ELF-1 (cell line): ENCODE measurements at regions not wholly inside any gene's neighbourhood (a gene's known extent, or its start where the extent isn't known, plus 50 kb on each side); places are given as distances from the start of the nearest gene placed in this dataset.

Source experiments
- DNase-seq: peaks from one replicate; pipeline ENCODE4 v3.0.0-alpha.2; 2016; ENCODE audit warnings: low read depth, low spot score

DNA sequence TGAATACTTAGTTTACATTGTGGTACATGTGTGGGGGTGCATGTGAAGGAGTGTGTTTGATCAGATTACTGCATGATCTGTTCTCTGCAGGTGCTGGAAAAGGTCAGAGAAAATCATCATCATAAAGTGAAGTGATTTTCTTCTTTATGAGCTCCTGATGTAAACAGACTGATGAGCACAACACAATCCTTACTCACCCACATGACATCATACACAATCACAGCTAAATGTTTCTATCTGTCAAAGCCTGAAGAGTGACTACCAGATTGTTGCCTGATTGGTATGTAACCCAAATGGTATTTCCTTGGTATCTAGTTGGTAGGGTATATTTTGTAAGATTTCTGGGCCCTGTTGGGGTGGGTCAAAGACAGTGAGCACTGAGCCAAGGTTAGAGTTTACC lies 270.8 kb downstream of the FOXG1 start:
- no peak for DNase-seq

DNA sequence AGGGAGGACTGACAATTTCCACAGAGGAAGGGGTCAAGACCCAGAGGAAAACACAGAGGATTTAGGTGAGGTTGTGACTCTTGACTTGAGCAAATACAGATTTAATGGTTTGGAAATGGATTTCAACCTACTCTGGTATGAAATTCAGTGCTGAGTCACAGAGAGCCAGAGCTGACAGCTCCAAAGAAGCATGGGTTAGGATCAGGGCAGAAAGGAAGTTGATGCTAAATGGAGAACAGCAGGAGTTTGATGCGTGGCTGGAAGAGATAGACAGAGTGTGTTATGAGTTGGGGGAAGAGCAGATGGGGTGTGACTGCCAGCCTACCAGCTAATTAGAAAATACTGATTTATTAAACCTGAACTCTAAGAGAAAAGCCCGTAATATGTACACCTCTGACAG lies 272.6 kb downstream of the FOXG1 start:
- no peak for DNase-seq

DNA sequence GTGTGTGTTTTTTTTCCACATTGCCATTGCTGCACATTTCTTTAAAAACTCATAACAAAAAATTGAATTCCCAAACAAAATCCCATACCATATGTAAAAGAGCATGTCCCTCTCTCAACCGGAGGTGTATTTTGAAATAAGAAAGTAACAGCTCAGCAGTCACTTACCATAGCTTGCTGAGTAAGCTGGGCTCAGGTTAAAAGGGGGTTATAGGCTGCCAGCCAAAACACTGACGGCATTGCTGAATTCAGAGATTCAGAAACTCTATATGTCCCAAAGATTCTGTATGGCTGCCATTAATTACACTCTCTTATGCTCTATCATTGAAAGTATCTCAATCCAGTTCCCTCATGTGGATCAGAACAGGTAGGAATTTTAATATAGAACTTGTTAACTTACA lies 276.0 kb downstream of the FOXG1 start:
- no peak for DNase-seq

DNA sequence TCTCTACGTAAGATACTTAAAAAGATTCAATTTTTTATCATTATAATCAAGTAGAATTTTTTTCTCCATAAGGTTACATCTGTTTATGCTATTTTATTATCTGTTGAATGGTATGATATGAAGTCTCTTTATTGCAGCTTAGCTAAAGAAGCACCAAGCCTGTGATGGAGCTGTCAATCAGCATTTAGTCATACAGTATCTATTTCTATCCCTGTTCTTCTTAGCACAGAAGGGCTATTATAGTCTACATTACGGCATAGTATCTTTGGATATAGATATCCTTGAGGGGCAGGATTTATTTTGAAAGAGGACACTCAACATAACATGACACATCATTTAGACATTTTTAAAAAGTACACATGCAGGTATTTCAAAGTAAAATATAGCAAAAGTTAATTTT lies 277.1 kb downstream of the FOXG1 start:
- no peak for DNase-seq

DNA sequence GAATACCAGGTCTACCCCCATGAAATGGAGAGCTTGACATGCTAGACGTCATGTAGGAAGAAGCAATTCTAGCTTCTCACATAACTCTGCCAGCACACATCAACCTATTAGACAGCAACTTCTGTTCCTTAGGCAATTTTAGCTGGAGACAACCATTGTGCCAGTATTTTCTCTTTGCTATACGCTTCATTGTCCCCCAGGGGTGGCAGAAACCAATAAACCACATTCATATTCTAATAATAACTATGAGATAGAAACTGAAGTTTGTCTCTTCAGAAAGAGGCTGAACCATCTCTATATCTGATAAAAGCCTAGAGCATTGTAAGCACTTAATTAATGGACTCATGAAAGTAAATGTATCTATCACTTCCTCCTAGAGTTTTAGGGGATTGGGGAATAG lies 278.6 kb downstream of the FOXG1 start:
- DNase-seq: no peak

DNA sequence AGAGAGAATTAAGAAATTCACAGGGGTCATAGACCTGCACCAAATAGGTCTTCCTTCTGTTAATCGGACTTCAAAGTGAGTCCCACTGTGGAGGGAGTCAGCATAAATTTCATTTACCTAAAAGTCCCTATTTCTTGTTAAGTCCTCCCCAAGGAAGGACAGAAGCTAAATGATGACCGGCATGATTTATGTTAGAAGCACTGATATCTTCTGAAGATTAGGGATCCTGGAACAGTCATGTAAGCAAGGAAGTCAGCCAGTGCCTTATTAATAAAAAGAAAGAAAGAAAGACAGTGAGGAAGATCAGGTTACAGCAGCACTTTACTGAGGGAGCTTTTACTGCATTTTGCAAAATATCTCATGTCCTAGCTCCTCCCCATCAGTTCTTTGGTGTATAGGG lies 287.5 kb downstream of the FOXG1 start:
- no peak for DNase-seq

DNA sequence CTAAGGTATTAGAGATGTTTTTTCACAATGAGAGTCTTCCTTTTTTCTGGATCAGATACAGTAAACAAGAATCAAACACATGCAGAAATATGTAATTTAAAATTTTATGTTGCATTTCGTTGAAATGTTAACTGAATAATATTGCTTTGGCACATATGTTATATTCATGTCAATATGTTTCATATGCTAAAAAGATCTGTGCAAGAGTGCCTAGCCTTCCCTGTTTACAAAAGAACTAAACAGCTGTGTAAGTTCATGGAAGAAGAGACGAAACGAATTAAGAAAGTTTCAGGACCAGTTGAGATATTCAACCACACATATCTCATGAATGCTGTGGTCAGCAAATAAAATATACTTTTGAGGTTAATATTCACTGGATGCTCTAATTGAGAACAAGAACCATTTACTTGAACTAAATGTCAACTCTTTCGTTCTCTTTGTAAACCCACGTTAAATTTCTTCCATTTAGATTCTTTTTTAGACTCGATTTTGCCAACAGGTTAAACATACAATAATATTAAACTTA lies 289.5 kb downstream of the FOXG1 start:
- DNase-seq: no peak

DNA sequence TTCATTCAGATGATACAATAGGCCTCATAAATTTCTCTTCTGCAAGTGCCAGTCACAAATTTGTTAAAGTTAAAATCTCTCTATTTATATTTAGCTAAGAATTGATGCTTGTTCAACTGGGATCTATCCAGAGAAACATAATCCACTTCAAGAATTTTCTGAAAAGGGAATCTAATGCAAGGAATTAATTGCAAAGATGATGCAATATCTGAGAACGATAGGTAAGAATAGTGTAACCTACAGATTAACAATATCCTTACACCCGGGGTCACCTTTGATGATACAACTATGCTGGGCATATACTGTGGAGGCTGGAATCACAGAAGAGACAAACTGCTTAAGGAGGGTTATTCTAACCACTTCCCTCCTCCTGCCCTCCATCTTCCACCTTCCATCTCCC lies 295.1 kb downstream of the FOXG1 start:
- no peak for DNase-seq

DNA sequence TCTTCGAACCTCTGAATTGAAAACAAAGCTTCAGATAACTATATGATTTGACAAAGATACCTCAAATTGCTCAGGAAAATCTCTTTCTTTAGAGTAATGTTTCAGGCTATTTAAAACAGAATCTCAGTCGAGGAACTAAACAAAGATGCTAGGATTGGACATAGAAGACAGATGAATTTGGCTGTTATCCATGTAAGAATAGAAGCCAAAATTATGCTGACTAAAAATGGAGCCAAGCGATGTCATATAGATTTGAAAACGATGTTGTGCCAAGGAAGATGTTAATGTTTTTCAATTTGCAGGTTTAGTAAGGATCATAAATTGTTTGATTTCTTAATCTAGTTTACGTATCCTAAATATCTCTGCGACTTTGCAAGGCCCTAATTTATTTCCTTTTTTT lies 295.9 kb downstream of the FOXG1 start:
- DNase-seq: no peak

DNA sequence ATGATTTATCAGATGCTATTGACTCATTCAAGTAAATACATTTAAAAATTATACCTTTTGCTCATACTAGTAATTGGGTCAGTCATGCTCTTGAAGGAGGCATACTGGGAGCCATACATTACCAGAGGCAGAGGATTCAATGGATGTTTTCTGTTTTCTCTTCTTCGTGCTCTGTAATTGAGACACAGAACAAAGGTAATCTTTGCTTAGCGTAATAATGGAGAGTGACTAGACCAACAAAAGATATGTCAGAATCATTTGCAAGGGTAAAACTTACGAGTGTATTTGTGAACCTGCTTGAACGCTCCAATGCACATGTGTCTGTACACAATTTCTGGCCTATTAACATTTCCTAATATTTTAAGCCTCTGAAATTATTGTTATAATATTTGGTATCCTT lies 296.4 kb downstream of the FOXG1 start:
- no peak for DNase-seq

DNA sequence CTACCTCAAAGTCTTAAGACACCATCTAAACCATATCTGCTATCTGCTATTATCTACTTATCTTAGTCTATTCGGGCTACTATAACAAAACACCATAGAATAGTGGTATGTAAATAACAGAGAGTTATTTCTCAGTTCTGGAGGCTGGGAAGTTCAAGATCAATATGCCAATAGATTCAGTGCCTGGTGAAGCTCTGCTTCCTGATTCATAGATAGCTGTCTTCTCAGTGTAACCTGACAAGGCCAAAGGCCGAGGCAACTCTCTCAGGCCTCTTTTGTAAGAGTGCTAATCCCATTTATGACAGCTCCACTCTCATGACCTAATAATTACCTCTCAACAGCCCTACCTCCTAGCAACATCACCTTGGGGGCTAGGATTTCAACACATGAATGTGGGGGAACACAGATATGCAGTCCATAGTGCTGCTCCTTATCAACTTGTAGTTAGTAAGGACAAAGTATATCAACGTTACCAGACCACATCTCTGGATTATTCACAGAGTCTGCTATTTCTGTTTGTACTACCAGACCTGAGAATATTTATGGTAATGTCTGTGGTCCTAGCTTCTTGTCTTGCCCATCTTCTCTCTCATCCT lies 297.8 kb downstream of the FOXG1 start:
- DNase-seq: no peak

DNA sequence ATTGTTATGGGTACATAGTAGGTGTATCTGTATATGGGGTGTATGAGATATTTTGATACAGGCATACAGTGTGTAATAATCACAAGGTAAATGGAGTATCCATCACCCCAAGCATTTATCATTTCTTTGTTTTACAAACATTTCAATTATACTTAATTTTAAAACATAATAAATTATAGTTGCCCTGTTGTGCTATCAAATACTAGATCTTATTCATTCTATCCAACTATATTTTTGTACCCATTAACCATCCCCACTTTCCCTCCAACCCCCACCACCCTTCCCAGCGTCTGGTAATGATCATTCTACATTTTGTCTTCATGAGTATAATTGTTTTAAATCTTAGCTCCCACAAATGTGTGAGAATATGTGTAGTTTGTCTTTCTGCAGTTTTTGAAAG lies 302.6 kb downstream of the FOXG1 start:
- no peak for DNase-seq

DNA sequence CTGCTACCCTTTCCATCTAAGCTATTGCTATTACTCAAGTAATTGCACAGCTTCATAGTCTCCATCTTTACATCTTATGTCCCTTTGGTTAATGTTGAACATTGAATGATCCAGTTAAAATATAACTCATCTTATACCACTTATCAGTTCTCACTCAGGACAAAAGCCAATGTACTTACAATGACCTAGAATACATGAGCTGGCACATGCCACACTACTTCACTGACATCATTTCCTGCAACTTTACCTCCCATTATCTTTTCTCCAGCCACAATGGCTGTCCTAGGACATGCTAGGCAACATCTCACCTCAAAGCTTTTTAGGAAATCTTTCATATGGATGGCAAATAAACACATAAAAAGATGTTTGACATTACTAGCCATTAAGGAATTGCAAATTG lies 309.2 kb downstream of the FOXG1 start:
- DNase-seq: no peak

DNA sequence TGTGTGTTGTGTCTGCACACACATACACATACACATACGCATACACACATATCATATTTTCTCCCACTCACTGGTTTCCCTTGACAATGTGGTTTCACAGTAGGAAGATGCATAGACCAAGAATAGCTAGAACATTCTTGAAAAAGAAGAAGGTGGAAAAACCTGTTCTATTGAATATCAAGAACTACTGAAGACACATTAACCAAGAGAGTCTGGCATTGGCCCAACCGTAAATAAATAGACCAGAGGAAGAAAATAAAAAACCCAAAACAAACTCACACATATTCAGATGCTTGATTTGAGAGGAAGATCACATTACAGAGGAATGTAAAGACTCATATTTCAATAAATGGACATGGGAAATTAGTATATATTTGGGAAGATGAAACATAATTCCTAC lies 311.3 kb downstream of the FOXG1 start:
- no peak for DNase-seq

DNA sequence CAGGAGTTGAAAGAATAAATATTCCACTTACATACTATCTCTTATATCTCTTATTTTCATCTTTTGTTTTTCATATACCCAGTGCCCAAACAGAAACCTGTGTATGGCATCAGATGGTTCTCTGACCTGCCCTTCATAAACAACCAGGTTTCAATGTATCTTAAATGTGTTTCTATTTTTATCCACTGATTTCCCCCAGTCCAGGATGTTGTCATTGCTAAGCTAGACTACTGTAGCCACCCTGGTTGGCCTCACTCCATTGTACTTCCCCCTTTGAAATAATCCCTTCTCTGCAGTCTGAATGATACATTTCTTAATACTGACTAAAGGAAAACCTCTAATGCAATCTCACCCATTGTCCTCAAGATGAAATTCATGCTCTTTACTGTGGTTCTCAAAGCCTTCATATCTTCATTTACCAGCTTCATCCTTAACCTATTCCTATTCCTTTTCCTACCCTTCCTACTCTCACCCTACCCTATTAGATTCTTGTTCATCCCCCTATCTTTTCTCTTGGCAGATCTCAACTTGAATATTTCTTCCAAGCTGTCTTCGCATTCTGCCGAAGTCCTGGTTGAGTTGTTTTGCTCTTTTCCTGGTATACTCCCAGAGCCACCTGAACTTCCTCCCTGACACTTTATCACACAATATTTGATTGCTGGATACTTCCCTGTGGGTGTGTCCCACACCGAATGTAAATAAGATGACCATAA lies 312.4 kb downstream of the FOXG1 start:
- DNase-seq: no peak

DNA sequence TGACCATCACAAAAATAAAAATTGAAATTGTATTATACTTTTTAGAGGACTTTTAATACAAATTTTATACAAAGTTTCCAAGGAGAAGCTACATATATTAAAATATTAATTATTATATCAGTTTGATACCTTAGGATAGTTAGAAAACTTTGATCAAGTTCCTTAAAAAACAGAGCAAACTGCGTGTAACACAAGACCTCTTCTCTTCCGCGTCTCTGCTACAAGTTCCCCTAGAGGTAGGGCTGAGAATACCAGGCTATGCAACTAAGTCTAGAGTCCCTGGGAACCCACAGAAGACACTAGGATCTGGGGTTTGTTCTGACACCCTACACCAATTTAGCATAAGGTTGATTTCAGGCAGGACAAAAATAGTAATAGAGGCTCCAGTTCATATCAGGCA lies 319.0 kb downstream of the FOXG1 start:
- DNase-seq: no peak

DNA sequence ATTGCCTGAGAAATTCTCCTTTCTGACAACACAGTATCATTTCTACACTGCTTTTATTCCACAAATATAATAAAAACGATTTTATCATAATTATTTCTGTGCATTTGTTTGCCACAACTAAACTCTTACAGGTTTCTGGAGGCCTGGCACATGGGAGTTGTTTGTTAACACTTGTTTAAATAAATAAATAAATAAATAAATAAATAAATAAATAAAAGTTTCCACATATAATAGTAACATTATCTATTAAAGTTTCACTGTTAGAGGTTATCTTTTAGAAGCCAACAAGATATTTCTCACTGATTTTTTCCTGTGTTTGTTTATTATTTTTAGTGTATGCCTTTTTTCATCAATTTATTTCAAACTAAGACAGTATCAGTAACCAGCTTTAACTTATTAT lies 323.3 kb downstream of the FOXG1 start:
- DNase-seq: no peak

DNA sequence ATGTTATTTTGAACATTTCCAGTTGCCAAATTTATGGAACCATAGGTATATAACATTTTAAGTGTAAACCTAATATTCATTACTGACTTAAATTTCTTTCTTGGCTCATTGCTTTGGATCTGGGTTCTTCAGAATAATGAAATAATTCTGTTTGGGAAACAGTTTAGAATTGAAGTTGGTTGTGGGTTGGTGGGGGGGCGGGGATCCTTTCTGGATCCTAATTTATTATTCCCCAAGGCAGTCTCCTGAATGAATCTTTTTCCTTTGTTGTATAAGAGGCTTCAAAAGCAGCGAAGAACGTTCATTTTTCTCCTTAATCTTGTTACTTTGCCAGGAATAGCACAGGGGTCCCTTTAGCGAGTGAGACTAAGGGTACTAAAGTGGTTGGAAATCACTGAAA lies 325.5 kb downstream of the FOXG1 start:
- no peak for DNase-seq

DNA sequence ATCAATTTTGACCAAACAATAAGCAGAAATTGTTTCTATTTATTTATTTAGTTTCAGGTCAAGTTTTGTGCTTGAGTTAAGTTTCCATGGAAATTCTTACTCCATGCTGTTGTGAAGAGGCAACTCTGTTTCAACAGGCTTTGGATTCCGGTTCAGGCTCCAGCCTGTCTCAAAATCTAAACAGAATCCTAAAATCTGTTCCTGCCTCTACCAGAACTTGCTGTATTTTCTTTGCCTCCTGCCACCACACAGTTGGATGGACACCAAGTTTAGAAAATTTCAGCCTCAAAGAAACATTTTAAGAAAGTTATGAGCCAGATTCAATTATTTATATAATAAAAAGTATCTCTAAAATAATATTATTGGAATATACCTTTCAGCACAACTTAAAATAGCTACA lies 330.9 kb downstream of the FOXG1 start:
- DNase-seq: no peak

DNA sequence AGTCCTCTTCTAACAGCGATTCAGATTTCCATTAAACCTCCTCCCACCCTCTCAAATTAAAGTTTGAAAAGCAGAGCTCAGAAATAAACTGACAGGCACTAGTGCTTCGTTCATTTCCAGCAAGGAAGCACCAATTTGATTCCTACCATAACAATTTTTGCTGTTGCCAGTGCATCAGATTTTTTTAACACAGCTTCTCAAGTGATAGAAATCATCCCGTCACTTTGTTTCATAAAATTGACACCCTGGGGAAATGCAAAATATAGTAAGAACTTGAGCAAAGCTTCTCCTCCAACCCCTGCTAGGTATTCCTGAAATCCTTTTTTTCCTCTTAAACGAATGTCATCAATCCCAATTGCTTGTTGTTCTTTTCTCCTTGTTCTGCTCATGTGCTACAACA lies 332.1 kb downstream of the FOXG1 start:
- no peak for DNase-seq

DNA sequence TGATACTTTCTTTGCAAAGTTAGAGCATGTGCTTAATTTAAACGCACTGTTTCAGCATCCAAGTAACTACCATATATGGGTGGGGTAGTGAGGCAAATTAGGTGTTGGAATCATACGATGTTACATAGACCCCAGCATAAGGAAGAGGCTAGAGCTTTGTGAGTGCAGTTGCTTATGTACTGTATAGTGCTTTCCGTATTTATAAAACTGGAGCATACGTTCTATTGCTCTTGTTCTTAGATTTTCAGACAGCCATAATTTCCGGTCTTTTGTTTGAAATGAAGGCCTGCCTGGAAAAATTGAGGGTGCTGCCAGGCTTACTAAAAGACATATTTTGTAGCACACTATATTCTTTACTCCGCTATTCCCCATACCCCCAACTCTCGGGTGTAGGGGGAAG lies 335.7 kb downstream of the FOXG1 start:
- no peak for DNase-seq

DNA sequence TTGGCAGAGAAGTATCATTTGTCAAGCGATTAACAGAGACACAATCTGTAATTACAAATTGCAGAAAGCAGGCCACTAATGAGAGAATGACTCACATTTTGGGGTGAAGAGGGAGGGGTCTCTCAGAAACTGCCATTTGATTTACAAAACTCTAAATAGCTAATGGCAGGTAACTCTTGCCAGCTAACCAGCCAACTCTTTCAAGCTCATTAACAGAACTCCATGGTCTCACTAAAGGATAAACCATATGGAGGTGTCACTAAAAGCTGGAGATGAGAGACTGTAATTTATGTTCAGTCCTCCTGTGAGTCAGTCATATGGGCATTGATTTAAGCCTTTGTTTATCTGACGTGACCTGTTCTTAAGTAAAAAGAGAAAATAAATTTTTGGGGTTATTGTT lies 336.4 kb downstream of the FOXG1 start:
- no peak for DNase-seq

DNA sequence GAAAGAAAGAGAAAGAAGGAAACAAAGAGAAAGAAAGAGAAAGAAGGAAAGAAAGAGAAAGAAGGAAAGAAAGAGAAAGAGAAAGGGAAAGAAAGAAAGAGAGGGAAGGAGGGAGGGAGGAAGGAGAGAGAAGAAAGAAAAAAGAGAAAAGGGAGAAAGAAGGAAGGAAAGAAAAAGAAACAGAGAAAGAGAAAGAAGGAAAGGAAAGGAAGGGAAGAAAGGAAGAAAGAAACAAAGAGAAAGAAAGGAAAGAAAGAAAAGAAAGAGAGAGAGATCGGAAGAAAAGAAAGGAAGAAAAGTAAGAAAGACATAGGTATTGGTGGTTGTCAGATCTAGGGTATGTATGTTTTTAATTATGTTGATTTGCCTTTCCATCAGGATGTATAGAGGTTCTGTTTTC lies 342.3 kb downstream of the FOXG1 start:
- DNase-seq: no peak

DNA sequence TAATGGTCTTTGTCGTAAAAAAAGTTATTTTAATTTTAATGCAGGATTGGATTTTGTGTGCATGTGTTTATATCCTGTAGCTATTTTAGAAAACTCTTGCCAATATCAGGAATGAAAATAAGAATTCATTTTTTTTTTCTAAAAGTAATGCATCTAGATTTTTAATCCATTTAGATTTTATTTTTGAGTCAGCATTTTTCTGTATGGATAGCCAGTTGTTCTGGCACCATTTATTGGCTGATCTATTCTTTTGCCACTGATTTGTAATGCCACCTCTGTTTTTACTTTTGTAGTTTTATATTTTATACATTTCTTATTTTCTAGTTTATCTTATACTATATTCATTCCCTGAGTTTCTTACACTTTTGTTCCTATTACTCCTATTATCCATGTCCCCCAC lies 343.0 kb downstream of the FOXG1 start:
- DNase-seq: no peak
